ENCODE measurements at regions not wholly inside any gene's neighbourhood (a gene's known extent, or its start where the extent isn't known, plus 50 kb on each side); places are given as distances from the start of the nearest gene placed in this dataset.

- Histone ChIP-seq H2AFZ (ENCODE audit: low read depth, low read length, poor library complexity, severe bottlenecking) (no peak overlapping the region), H3K36me3 (ENCODE audit: control insufficient read depth in 1 of 2, insufficient read depth in 2 of 2, low read length in 2 of 2) (no peaks in the 10 kb centered on the region), H3K4me3 (replicated peaks in 1 of 2; ENCODE audit: low read depth in 1 of 2, low read length in 2 of 2) (no peak overlapping the region), H3K9me2 (ENCODE audit: insufficient read depth) (no peaks in the 10 kb centered on the region), H4K20me1 (ENCODE audit: insufficient read depth) (no peaks in the 10 kb centered on the region), H3K79me2 (ENCODE audit: insufficient read depth, low read length) (no peaks in the 10 kb centered on the region), H3K27ac (ENCODE audit: low read depth, low read length) (no peak overlapping the region), H3K9me3 (ENCODE audit: control insufficient read depth in 1 of 2, insufficient read depth in 1 of 2, low read depth in 1 of 2, low read length in 2 of 2) (no peaks in the 10 kb centered on the region), H3K4me2 (ENCODE audit: low read length) (no peak overlapping the region), H3K9ac (ENCODE audit: low read length) (no peak overlapping the region), H3K27me3 (ENCODE audit: insufficient read depth, low read length) (peaks cover 3% of the 10 kb centered on the region; the same call in 1 of the 2 replicates), H3K4me1 (ENCODE audit: control insufficient read depth in 1 of 2, insufficient read depth in 2 of 2, low read length in 2 of 2) (no peaks in the 10 kb centered on the region)
- DNase-seq (ENCODE audit: low read depth, low spot score) (no peak), ATAC-seq (no peak)
- no TSS peak for BruUV-seq (replicated peaks)
- POLR2A ChIA-PET, result no interaction called here
- TF ChIP-seq CEBPB (IDR thresholded peaks at IDR 0.05; ENCODE audit: low read depth) (no peak), ZFX (IDR thresholded peaks at IDR 0.05) (no peak), CTCF (IDR thresholded peaks at IDR 0.05 in 2 of 3, conservative IDR thresholded peaks at IDR 0.05 in 1 of 3; ENCODE audit: borderline replicate concordance in 1 of 3, insufficient read depth in 1 of 3, low read depth in 2 of 3, low read length in 2 of 3) (no peak), CBX3 (IDR thresholded peaks at IDR 0.05; ENCODE audit: low read depth) (no peak), POLR2AphosphoS5 (IDR thresholded peaks at IDR 0.05; ENCODE audit: low read depth, low read length) (no peak), EZH2phosphoT487 (IDR thresholded peaks at IDR 0.05; ENCODE audit: borderline replicate concordance) (no peak), MAX (IDR thresholded peaks at IDR 0.05) (no peak), EZH2 (IDR thresholded peaks at IDR 0.05) (no peak), REST (IDR thresholded peaks at IDR 0.05; ENCODE audit: low read depth) (no peak), RAD21 (IDR thresholded peaks at IDR 0.05; ENCODE audit: low read depth) (no peak), ELF1 (IDR thresholded peaks at IDR 0.05; ENCODE audit: borderline replicate concordance, low read depth) (no peak), EGR1 (IDR thresholded peaks at IDR 0.05; ENCODE audit: low read depth) (no peak), ZBTB33 (IDR thresholded peaks at IDR 0.05; ENCODE audit: extremely low read depth, insufficient replicate concordance, low read length) (no peak), TCF7L2 (IDR thresholded peaks at IDR 0.05; ENCODE audit: borderline replicate concordance, extremely low read depth, insufficient read depth, insufficient read length) (no peak)
- intact Hi-C loops (cut with micrococcal nuclease), result no loop called here
- CTCF ChIA-PET, result no interaction called here
- RAD21 ChIA-PET (ENCODE audit: low non-redundant PET in 1 of 2, low total read pairs in 2 of 2, uncharacterized antibody in 2 of 2, unreplicated experiment in 2 of 2), result no interaction called here
These were observed 95.8 kb upstream of the CACNA2D3 start for GRCh38 chr3:54026543-54026942.
